ENCODE measurements at regions not wholly inside any gene's neighbourhood (a gene's known extent, or its start where the extent isn't known, plus 50 kb on each side); places are given as distances from the start of the nearest gene placed in this dataset.

- peaks cover 0 to 9% of the 10 kb centered on the region in 2 experiments for H3K9me3 ChIP-seq (ENCODE audit: control insufficient read depth in 1 of 2, insufficient read depth in 1 of 2, low read length in 2 of 2)
- Mint-ChIP-seq H3K27me3 (no peaks in the 10 kb centered on the region), H3K27ac (no peak overlapping the region), H3K36me3 (ENCODE audit: low read depth) (no peaks in the 10 kb centered on the region), H3K4me1 (ENCODE audit: low read depth) (no peaks in the 10 kb centered on the region), H3K9me3 (peaks cover 2% of the 10 kb centered on the region), H3K4me3 (no peak overlapping the region)
- ChIA-PET POLR2A (no interaction called here), CTCF (no interaction called here)
- H3K4me3 ChIP-seq (ENCODE audit: low read length), result no peak overlapping the region
- H3K27ac ChIP-seq (ENCODE audit: low read depth in 1 of 2, low read length in 2 of 2), result no peak overlapping the region
- H3K4me1 ChIP-seq (ENCODE audit: insufficient read depth, low read length), result no peaks in the 10 kb centered on the region
- ATAC-seq (ENCODE audit: poor library complexity) (no peak), DNase-seq (no peak)
- no peaks in the 10 kb centered on the region for H3K36me3 ChIP-seq (ENCODE audit: insufficient read depth, low read length)
- TF ChIP-seq, protein P1, sequence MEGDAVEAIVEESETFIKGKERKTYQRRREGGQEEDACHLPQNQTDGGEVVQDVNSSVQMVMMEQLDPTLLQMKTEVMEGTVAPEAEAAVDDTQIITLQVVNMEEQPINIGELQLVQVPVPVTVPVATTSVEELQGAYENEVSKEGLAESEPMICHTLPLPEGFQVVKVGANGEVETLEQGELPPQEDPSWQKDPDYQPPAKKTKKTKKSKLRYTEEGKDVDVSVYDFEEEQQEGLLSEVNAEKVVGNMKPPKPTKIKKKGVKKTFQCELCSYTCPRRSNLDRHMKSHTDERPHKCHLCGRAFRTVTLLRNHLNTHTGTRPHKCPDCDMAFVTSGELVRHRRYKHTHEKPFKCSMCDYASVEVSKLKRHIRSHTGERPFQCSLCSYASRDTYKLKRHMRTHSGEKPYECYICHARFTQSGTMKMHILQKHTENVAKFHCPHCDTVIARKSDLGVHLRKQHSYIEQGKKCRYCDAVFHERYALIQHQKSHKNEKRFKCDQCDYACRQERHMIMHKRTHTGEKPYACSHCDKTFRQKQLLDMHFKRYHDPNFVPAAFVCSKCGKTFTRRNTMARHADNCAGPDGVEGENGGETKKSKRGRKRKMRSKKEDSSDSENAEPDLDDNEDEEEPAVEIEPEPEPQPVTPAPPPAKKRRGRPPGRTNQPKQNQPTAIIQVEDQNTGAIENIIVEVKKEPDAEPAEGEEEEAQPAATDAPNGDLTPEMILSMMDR (IDR thresholded peaks at IDR 0.05), result no peak
- intact Hi-C loops (cut with DNase I, micrococcal nuclease), result no loop called here
- H3K27me3 ChIP-seq (ENCODE audit: control insufficient read depth in 1 of 2, insufficient read depth in 2 of 2, low read length in 2 of 2), result no peaks in the 10 kb centered on the region
Measured at GRCh38 chr14:87178277-87178676, 814.7 kb downstream of the GALC start.

DNA sequence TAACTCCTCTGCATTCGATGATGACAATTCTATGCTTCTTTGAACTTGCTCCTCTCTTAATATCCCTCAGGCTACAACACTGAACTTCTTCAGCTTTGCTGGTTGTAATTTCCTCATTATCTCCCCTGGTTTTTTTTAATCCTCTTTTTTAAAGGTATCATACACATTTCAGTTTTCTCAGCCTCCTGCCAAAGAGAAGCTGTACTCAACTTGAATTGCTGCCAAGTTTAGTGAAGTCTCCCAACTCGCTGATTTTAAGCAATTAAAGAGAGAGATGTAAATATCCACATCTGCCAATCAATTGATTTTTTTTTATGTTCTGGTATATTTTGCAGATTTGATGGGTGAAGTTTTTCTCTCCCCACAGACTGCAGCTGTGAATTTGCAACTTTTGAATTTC lies 817.8 kb downstream of the GALC start:
- Histone ChIP-seq H3K27ac (ENCODE audit: low read depth in 1 of 2, low read length in 2 of 2) (no peak overlapping the region), H3K36me3 (ENCODE audit: insufficient read depth, low read length) (no peaks in the 10 kb centered on the region)

DNA sequence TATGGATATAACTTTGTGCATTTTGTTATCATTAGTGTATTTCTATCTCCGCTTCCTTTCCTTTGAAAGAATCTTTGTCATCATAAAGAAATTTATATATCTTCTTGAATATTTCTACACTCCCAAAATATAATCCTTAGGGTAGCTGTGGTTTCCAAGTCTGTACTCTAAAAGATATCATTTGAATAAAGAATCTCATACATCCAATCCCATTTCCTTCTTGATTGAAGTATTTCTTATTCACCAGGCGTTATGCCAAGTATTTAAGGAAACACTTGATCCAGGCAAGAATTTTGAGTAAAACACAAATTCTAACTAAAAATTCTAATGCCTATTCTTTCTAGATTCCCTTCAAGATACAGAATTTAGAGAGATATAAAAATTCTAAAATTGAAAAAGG lies 821.8 kb downstream of the GALC start:
- H3K27ac Mint-ChIP-seq, result no peak overlapping the region
- DNase-seq (no peak), ATAC-seq (ENCODE audit: poor library complexity) (no peak)
- Histone ChIP-seq H3K4me3 (ENCODE audit: low read length) (no peak overlapping the region), H3K27me3 (ENCODE audit: control insufficient read depth in 1 of 2, insufficient read depth in 2 of 2, low read length in 2 of 2) (no peaks in the 10 kb centered on the region), H3K4me1 (ENCODE audit: insufficient read depth, low read length) (no peaks in the 10 kb centered on the region), H3K9me3 (ENCODE audit: control insufficient read depth in 1 of 2, insufficient read depth in 1 of 2, low read length in 2 of 2) (peaks cover 0 to 3% of the 10 kb centered on the region in 2 experiments), H3K36me3 (ENCODE audit: insufficient read depth, low read length) (no peaks in the 10 kb centered on the region), H3K27ac (ENCODE audit: low read depth in 1 of 2, low read length in 2 of 2) (no peak overlapping the region)
- intact Hi-C loops (cut with DNase I, micrococcal nuclease), result no loop called here
- TF ChIP-seq, protein P1 (IDR thresholded peaks at IDR 0.05), result no peak
- ChIA-PET CTCF (no interaction called here), POLR2A (no interaction called here)
- H3K4me3 Mint-ChIP-seq, result no peak overlapping the region
- H3K36me3 Mint-ChIP-seq (ENCODE audit: low read depth), result no peaks in the 10 kb centered on the region
- H3K27me3 Mint-ChIP-seq, result no peaks in the 10 kb centered on the region
- no peaks in the 10 kb centered on the region for H3K4me1 Mint-ChIP-seq (ENCODE audit: low read depth)
- H3K9me3 Mint-ChIP-seq, result peaks cover 18% of the 10 kb centered on the region

More for the DNA sequence above, 817.8 kb downstream of the GALC start:
- intact Hi-C loops (cut with DNase I, micrococcal nuclease), result no loop called here
- ChIA-PET POLR2A (no interaction called here), CTCF (no interaction called here)
- no peaks in the 10 kb centered on the region for H3K36me3 Mint-ChIP-seq (ENCODE audit: low read depth)
- peaks cover 3% of the 10 kb centered on the region for H3K9me3 Mint-ChIP-seq
- no peak for DNase-seq
- no peak overlapping the region for H3K4me3 ChIP-seq (ENCODE audit: low read length)
- no peak overlapping the region for H3K4me3 Mint-ChIP-seq
- H3K27me3 Mint-ChIP-seq, result no peaks in the 10 kb centered on the region
- no peak for ATAC-seq (ENCODE audit: poor library complexity)
- H3K9me3 ChIP-seq (ENCODE audit: control insufficient read depth in 1 of 2, insufficient read depth in 1 of 2, low read length in 2 of 2), result peaks cover 0 to 5% of the 10 kb centered on the region in 2 experiments
- H3K4me1 Mint-ChIP-seq (ENCODE audit: low read depth), result no peaks in the 10 kb centered on the region
- H3K27me3 ChIP-seq (ENCODE audit: control insufficient read depth in 1 of 2, insufficient read depth in 2 of 2, low read length in 2 of 2), result no peaks in the 10 kb centered on the region
- TF ChIP-seq, protein P1 (IDR thresholded peaks at IDR 0.05), result no peak
- H3K4me1 ChIP-seq (ENCODE audit: insufficient read depth, low read length), result no peaks in the 10 kb centered on the region
- H3K27ac Mint-ChIP-seq, result no peak overlapping the region
